ENCODE measurements at regions not wholly inside any gene's neighbourhood (a gene's known extent, or its start where the extent isn't known, plus 50 kb on each side); places are given as distances from the start of the nearest gene placed in this dataset.

GRCh38 chr7:155916926-155917655, 104.8 kb upstream of the SHH start:
- ChIA-PET CTCF (no interaction called here), POLR2A (no interaction called here)
- no peak for DNase-seq (ENCODE audit: extremely low spot score)
- TF ChIP-seq HDGF (IDR thresholded peaks at IDR 0.05; ENCODE audit: borderline replicate concordance), result no peak
- no peak for TF ChIP-seq PKNOX1 (IDR thresholded peaks at IDR 0.05)
- no peak for TF ChIP-seq ZNF384 (IDR thresholded peaks at IDR 0.05)
- TF ChIP-seq FOXK2 (IDR thresholded peaks at IDR 0.05), result no peak
- no peak for TF ChIP-seq FOXA1 (IDR thresholded peaks at IDR 0.05)
- TF ChIP-seq SUZ12 (IDR thresholded peaks at IDR 0.05), result no peak
- no peak for TF ChIP-seq L3MBTL2 (conservative IDR thresholded peaks at IDR 0.05)
- no peak for TF ChIP-seq NFRKB (IDR thresholded peaks at IDR 0.05)
- TF ChIP-seq FOXM1 (IDR thresholded peaks at IDR 0.05; ENCODE audit: borderline replicate concordance), result no peak
- no peak for TF ChIP-seq SP1 (IDR thresholded peaks at IDR 0.05)
- TF ChIP-seq CTBP1 (IDR thresholded peaks at IDR 0.05; ENCODE audit: borderline replicate concordance), result no peak
- no peak for TF ChIP-seq ELF4 (IDR thresholded peaks at IDR 0.05)
- TF ChIP-seq LEF1 (IDR thresholded peaks at IDR 0.05; ENCODE audit: borderline replicate concordance), result no peak
- no peak for TF ChIP-seq TARDBP (IDR thresholded peaks at IDR 0.05)
- TF ChIP-seq ARNT (IDR thresholded peaks at IDR 0.05), result no peak

- DNase-seq (ENCODE audit: extremely low spot score), result no peak
- CTCF ChIA-PET, result no interaction called here
- POLR2A ChIA-PET, result no interaction called here
- TF ChIP-seq ZNF384 (IDR thresholded peaks at IDR 0.05) (no peak), CTBP1 (IDR thresholded peaks at IDR 0.05; ENCODE audit: borderline replicate concordance) (no peak), ARNT (IDR thresholded peaks at IDR 0.05) (no peak), FOXM1 (IDR thresholded peaks at IDR 0.05; ENCODE audit: borderline replicate concordance) (no peak), SP1 (IDR thresholded peaks at IDR 0.05) (no peak), FOXA1 (IDR thresholded peaks at IDR 0.05) (no peak), PKNOX1 (IDR thresholded peaks at IDR 0.05) (no peak), LEF1 (IDR thresholded peaks at IDR 0.05; ENCODE audit: borderline replicate concordance) (no peak), FOXK2 (IDR thresholded peaks at IDR 0.05) (no peak)
Measured at GRCh38 chr7:155914341-155914740, 102.1 kb upstream of the SHH start.

- no peak for TF ChIP-seq BHLHE40 (IDR thresholded peaks at IDR 0.05; ENCODE audit: borderline replicate concordance)
- no peak for TF ChIP-seq HDGF (IDR thresholded peaks at IDR 0.05; ENCODE audit: borderline replicate concordance)
- ChIA-PET CTCF (no interaction called here), POLR2A (no interaction called here)
- DNase-seq (ENCODE audit: extremely low spot score), result no peak
Measured at GRCh38 chr7:155913719-155914118, 101.5 kb upstream of the SHH start.

- no peak for TF ChIP-seq TARDBP (IDR thresholded peaks at IDR 0.05)
- ChIA-PET POLR2A (no interaction called here), CTCF (no interaction called here)
- DNase-seq (ENCODE audit: extremely low spot score), result no peak
Measured at GRCh38 chr7:155913291-155913690, 101.0 kb upstream of the SHH start.

GRCh38 chr7:155911471-155912105, 99.3 kb upstream of the SHH start:
- CTCF ChIA-PET, result no interaction called here
- TF ChIP-seq SP1 (IDR thresholded peaks at IDR 0.05) (no peak), TARDBP (IDR thresholded peaks at IDR 0.05) (no peak), PKNOX1 (IDR thresholded peaks at IDR 0.05) (no peak), LEF1 (IDR thresholded peaks at IDR 0.05; ENCODE audit: borderline replicate concordance) (no peak), HDGF (IDR thresholded peaks at IDR 0.05; ENCODE audit: borderline replicate concordance) (no peak), CTBP1 (IDR thresholded peaks at IDR 0.05; ENCODE audit: borderline replicate concordance) (no peak), FOXK2 (IDR thresholded peaks at IDR 0.05) (no peak), ARNT (IDR thresholded peaks at IDR 0.05) (no peak), ELF4 (IDR thresholded peaks at IDR 0.05) (no peak), FOXA1 (IDR thresholded peaks at IDR 0.05) (no peak), NFRKB (IDR thresholded peaks at IDR 0.05) (no peak), BHLHE40 (IDR thresholded peaks at IDR 0.05; ENCODE audit: borderline replicate concordance) (no peak), L3MBTL2 (conservative IDR thresholded peaks at IDR 0.05) (no peak)

GRCh38 chr7:155908385-155908784, 96.1 kb upstream of the SHH start:
- CTCF ChIA-PET, result no interaction called here
- TF ChIP-seq BHLHE40 (IDR thresholded peaks at IDR 0.05; ENCODE audit: borderline replicate concordance) (no peak), ZNF384 (IDR thresholded peaks at IDR 0.05) (no peak), PKNOX1 (IDR thresholded peaks at IDR 0.05) (no peak), NFRKB (IDR thresholded peaks at IDR 0.05) (no peak), CTBP1 (IDR thresholded peaks at IDR 0.05; ENCODE audit: borderline replicate concordance) (no peak), FOXA1 (IDR thresholded peaks at IDR 0.05) (no peak), LEF1 (IDR thresholded peaks at IDR 0.05; ENCODE audit: borderline replicate concordance) (no peak), L3MBTL2 (conservative IDR thresholded peaks at IDR 0.05) (no peak), TARDBP (IDR thresholded peaks at IDR 0.05) (no peak), SP1 (IDR thresholded peaks at IDR 0.05) (no peak), FOXK2 (IDR thresholded peaks at IDR 0.05) (no peak), ELF4 (IDR thresholded peaks at IDR 0.05) (no peak), ARNT (IDR thresholded peaks at IDR 0.05) (no peak), HDGF (IDR thresholded peaks at IDR 0.05; ENCODE audit: borderline replicate concordance) (no peak), SUZ12 (IDR thresholded peaks at IDR 0.05) (no peak), FOXM1 (IDR thresholded peaks at IDR 0.05; ENCODE audit: borderline replicate concordance) (no peak)
- no peak for DNase-seq (ENCODE audit: extremely low spot score)
- POLR2A ChIA-PET, result no interaction called here

More at GRCh38 chr7:155911471-155912105, 99.3 kb upstream of the SHH start:
- DNase-seq (ENCODE audit: extremely low spot score), result no peak
- POLR2A ChIA-PET, result no interaction called here
